PC-9 (cell line): ENCODE measurements at regions not wholly inside any gene's neighbourhood (a gene's known extent, or its start where the extent isn't known, plus 50 kb on each side); places are given as distances from the start of the nearest gene placed in this dataset.

ENCODE experiments used
- CTCF ChIP-seq: fragments of 200-600 bp; sonication (generic); conservative IDR thresholded peaks from 2 replicates; pipeline ENCODE4 v1.6.1; 2017; ENCODE audit warnings: mixed run types, antibody characterized with exemption, mild to moderate bottlenecking, moderate library complexity
- EZH2 ChIP-seq: fragments of 200-600 bp; sonication (generic); IDR thresholded peaks from 2 replicates; pipeline ENCODE4 v1.8.0; 2017; ENCODE audit warnings: antibody characterized with exemption, low read depth

DNA sequence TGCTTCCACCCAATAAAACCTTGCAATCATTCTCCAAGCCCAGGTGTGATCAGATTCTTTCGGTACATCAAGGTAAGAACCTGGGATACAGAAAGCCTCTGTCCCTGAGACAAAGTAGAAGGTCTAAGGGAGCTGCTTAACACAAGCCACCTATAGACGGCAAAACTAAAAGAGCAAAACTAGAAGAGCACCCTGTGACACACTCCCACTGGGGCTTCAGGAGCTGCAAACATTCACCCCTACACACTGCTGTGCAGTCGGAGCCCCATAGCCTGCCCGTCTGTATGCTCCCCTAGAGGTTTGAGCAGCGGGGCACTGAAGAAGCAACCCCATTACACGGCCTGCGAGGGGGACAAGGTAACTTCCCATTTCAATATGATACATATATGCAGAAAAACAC lies 179.6 kb upstream of the CDH9 start:
- TF ChIP-seq CTCF = no peak
- no peak for TF ChIP-seq EZH2
